ENCODE measurements at regions not wholly inside any gene's neighbourhood (a gene's known extent, or its start where the extent isn't known, plus 50 kb on each side); places are given as distances from the start of the nearest gene placed in this dataset.
"Not testable (repeated sequence)": the region's sequence is repeated elsewhere in the genome, so short reads cannot be mapped to it uniquely, and the experiment has no call there.

DNA sequence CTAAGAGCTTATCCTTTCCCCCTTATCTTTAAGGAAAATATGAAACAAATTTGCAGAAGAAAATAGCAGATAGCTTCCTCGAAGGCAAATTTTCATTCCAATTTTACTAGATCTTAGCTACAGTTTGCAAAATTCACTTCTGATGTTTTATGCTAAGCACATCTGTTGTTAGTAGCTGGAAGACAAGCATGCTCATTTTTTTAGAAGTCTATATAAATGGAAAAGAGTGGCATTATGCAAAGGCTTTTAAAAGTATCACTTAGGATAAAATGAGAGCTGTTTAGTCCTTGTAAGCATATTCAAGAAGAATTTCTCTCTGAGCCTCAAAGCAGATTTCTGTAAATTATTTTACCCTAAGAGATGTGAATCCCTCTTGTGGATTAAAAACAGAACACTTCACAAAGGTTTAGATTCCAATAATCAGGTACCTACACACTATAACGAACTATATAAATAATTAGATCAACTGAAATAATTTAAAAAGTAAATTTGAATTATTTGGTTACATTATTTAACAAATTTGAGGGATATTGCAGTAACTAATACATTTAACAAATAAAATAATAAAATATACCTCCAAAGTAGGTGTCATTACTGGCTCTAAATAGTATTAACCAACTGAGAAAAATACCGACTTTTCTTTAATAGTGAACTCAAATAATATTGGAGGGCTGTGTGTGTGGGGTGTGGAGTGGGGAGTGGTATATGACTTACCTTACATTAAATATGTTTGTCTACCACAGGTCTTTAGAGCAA, 307.1 kb downstream of the SEMA3D start:
- no peak for ATAC-seq
- DNase-seq: no peak

DNA sequence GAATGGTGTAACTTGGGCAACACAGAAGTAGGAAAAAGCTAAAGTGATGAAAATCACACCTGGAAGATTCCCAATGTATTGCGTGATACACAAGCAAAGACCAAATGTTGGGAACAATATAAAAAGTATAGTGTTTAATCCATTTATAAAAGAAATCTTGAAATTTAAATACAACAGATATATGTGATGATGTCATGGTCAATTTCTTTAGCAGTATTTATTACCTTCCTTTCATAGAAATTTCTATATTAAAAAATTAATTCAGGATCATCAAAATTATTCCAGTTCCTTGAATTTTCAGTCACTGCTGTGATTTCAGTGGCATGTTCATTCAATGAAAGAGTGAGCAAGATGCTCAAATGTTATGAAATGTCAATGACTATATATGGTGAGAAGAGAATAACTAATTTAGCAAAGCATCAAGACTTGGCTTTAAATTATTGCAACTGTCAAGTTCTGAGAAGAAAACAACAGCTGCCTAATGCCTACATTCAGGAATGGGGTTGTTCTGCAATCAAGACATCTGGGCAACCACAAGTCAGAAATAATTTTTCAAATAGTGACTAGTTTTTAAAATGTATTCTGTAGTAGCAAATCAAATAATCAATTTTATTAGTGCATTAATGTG, 308.8 kb downstream of the SEMA3D start:
- DNase-seq (no peak), ATAC-seq (no peak)

DNA sequence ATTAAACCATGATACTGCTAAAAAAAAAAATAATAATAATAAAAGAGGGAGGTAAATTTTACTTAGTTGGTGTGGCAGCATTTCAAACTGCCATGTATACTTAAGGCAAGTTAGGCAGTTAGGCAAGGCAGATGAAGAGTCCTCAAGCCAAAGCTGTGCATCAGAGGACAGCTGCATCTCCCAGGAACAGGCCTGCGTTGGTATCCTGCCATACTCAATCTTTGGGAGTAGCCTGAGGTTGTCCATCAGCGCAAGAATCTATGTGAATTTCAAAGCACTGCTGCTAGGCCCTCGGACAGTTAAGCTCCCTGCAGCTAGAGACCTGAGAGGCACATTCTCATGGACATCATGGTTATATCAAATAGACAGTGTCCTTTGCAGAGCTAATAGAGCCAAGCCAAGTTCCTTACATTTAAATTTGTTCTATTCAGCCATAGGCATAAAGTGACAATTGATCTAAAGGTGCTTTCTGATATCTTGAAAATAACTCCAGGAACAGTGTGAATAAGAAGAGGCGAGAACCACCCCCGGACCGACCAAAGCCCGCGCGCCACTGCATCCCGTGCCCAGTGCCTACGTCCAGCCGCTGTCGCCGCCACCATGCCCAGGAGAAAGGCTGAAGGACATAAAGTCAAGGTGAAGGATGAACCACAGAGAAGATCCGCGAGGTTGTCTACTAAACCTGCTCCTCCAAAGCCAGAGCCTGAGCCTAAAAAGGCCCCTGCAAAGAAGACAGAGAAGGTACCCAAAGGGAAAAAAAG, 310.6 kb downstream of the SEMA3D start:
- ATAC-seq (no peak), DNase-seq (no peak)

DNA sequence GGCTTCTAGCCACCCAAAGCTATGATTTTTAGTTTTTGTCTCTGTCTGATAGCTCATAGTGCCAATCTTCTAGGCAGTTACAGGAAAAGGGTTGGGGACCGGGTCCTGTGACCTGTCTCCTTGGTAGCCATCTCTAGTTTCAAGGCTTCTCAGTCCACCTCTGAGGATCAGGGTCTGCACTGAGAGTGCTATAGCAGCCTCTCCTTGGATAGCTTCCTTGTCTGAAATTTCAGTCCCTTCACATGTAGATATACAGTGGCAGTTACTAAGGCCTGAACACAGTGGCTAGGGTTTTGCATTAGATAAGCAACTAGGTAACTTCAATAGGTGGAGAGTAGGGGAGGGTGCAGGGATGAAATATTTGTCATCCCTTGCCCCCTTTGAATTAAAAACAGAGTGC, 321.3 kb downstream of the SEMA3D start:
- DNase-seq (no peak), ATAC-seq (no peak)

DNA sequence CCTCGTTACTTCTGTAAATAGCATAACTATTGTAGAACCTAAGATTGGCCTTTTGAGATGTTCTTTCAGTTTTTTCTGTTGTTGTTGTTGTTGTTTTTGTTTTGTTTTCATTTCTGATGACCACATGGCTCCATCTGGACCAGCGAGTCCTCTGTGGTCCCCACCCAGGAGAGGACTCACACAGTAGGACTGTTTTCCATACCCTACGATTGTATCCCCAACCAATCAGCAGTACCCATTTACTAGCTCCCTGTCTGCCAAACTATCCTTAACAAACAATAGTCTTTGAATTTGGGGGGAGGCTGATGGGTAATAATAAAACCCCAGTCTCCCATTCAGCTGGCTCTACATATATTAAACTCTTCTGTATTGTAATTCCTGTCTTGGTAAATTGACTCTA, 329.5 kb downstream of the SEMA3D start:
- ATAC-seq (no peak), DNase-seq (no peak)

DNA sequence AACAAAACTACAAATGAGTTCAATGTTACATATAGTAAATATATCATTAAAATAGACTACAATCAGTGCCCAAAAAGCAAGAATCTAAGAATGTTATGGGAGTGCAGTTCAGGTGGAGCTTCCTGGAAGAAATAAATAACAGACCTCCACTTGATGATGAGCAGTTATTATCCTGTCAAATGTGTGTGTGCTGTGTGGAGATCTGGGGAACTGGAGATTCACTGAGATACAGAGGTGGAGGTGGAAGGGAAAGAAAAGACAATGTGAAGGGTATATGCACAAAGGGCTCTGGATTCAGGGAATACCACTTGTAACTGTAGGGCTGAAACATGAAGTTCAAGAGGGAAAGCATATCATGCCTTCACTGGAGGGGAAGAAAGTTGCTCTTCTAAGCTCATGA, 331.1 kb downstream of the SEMA3D start:
- no peak for DNase-seq
- no peak for ATAC-seq

DNA sequence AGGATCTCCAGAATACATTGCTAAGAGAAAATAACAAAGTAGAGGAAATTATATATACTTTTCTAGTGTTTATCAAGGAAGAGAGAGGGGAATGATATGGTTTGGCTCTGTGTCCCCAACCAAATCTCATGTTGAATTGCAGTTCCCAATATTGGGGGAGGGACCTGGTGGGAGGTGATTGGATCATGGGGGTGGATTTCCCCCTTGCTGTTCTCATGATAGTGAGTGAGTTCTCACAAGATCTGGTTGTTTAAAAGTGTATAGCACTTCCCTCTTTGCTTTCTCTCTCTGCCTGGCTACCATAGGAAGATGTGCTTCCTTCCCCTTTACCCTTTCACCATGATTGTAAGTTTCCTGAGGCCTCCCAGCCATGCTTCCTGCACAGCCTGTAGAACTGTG, 337.9 kb downstream of the SEMA3D start:
- DNase-seq, ATAC-seq: not testable (repeated sequence)

DNA sequence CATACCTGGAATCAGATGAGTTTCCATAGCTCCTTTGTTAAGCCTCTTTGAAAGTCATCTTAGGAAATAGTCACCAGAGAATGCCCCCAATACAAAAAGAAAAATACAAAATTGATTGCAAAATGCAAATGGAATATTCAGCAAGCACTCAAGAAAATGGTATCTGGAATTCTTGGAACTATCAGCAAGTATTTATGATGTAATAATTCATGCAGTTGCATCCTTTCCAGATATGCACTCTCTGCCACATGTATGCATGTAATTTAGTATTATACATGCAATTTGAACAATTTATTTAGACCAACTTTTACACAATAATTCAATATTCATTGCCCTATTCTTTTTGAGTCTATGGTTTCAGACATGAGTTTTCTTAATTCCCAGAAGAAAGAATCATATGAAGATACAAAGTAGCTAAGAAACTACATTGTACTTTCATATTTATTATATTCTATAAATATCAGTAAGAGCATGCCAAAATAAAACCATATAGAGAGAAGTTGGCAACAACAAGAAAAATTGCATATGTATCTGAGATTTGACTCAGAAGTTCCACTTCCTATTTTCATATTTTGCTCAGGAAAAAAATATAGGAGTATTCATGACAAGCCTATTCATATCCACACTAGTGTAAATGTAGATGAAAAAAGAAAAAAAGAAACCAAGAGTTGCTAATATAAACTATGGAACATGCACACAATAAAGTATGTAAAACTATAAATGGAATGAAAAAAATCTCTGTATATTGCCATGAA, 338.5 kb downstream of the SEMA3D start:
- ATAC-seq (no peak), DNase-seq (no peak)

DNA sequence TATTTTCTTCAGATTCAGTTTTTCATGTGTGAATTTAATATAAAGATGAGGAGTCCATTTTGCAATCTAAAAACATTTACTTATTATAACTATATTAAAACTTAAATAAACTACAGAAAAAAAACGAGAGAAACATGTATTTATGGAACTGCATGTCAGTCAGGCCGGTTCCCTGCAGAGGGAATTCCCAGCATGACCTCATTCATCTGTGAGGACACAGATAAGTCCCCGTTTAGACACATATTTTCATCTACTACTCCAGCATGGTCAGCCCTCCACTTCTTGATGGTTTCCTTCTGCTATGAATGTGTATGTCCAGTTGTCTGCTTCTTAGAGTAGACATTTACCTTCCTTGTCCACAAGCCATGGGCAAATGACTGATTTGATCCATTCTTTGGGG, 339.1 kb downstream of the SEMA3D start:
- DNase-seq (no peak), ATAC-seq (no peak)

DNA sequence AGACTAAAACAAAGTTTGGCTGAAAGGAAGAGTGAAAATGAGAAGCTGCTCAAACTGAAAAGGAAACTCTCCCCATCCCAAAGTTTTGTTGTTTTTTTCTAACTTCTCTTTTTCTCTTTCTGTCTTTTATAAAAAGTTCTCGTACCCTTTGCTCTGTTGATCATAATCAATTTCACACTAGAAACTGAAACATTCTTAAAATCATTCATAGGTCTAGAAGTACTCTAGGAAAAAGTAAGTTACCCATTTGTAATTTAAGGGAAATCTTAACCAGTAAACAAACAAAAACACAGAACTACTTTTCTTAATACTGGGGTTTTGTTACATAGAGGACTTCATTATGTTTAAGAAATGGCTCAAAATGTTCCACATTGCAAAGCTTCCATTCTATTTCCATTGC, 339.8 kb downstream of the SEMA3D start:
- no peak for ATAC-seq
- DNase-seq: no peak

DNA sequence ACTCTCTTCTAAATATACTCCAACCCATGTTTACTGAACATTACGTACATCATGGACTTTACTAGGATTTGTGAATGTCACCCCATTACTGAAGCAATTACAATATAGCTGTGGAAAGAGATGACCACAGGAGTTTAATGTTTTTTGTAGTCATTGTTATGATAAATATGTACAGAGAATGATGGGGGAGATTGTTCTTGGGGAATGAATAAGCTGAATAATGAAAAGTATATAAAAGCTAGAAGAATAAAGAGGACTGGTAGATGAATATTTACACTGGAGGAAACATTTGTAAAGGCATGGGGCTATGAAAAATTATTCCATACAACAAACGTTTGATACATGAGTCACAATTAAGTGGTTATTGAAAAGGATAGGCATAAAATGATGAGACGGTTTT, 340.9 kb downstream of the SEMA3D start:
- ATAC-seq (no peak), DNase-seq (no peak)

DNA sequence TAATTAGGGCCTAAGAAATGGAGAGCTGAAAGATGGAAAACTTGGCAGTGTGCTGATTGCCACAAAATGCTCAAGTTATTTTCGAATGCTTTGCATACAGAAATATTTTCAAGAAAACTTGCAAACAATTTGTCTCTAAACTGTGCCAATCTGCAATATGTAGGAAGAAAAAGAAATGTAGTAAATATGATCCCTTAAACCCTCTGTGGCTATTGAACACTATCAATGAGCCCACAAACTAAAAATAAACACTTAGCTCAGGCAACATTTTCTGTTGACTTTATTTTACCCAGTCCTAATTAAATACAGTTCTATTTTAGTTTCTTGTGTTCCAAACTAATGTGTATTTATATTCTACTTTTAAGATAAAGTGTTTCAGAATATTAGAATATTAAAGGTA, 342.1 kb downstream of the SEMA3D start:
- DNase-seq (no peak), ATAC-seq (no peak)

DNA sequence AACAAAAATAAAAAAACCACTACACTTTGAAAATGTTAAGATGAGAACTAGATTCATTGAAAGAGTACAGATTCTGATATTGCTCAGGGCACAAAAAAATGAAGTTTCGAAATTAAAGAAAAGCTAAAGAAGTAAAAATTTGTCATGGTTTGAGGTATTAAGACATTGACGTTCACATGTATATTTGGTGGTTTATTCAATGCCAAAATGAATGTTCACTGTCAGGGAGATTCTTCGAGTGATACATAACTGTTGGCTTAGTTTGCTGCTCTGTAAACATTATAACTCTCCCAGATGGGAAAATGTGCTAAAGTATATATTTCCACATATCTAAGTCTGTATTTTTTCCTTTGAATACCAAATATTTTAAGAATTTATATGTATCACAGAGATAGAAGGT, 345.0 kb downstream of the SEMA3D start:
- no peak for ATAC-seq

DNA sequence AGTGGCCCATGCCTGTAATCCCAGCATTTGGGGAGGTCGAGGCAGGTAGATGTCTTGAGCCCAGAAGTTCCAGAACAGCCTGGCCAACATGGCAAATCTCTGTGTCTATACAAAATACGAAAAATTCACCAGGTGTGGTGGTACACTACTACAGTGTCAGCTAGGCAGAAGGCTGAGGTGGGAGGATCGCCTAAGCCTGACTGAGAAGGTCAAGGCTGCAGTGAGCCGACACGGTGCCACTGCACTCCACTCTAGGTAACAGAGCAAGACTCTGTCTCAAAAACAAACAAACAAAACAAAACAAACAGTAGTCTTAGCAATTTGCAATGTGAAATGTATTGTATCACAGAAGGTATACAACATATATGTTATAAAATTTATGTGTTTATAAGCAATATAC, 348.0 kb downstream of the SEMA3D start:
- no peak for DNase-seq
- no peak for ATAC-seq

More for the DNA sequence above, 345.0 kb downstream of the SEMA3D start:
- no peak for DNase-seq

DNA sequence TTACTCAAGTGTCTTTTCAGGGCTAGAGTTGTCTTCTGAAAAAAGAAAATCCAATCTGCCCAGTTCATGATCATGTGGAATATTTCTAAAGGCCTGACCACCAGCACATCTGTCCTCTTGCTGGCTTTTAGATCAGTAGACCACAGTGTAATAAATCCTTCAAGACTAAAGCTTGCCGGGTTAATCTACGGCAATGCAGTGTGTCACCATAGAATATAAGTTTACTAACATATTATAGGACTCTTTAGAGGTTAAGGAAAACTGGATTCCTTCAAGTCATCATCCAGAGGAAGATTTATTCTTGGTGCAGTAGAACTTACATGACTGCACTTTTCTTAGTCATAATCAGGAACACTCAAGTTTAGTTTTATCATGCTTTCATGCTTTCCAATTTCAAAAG, 349.5 kb downstream of the SEMA3D start:
- ATAC-seq: no peak

DNA sequence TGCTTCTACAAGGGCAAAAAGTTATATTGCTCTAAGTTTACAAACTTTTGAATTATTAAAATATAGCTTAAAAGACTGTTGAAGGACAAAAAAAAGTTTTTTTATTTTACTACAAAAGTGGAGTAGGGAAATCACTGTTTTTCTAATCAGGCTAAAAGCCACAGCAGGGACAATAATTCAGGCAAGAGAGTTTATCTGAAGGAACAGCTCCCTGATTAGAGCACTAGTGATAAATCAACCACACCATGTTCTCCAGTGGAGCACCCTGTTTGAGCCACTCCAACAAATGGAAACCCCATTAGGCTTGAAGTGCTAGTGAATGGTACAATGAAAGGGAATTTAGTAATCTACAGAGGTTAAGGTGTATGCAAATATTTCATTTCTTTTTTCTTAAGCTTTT, 357.1 kb downstream of the SEMA3D start:
- no peak for DNase-seq
- ATAC-seq: no peak

More for the DNA sequence above, 349.5 kb downstream of the SEMA3D start:
- no peak for DNase-seq

DNA sequence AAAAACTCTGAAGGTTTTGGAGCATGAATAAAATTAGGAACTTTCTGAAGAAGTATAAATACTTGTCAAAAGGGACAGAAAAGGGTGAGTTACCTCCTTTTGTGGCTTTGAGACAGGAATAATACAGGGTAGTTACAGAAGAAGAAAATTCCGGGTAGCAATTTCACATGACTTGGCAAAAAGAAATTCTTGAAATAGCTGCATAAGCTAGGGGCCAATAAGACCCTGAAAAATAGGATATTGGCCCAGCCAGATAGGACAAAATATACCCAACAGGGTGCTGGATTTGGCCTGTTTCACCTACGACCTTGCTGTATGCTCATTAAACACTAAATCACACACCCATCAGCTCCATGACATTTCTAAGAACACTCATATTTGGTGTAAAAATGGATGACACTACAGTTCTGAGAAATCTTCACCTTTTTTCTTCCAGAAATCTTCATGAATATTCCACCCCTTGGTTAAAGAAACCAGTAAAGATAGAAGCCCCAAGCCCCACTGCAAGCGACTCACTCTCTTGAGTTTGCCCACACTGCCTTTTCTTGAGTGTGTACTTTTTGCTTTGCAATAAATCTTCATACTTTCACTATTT, 362.7 kb downstream of the SEMA3D start:
- DNase-seq (no peak), ATAC-seq (no peak)

DNA sequence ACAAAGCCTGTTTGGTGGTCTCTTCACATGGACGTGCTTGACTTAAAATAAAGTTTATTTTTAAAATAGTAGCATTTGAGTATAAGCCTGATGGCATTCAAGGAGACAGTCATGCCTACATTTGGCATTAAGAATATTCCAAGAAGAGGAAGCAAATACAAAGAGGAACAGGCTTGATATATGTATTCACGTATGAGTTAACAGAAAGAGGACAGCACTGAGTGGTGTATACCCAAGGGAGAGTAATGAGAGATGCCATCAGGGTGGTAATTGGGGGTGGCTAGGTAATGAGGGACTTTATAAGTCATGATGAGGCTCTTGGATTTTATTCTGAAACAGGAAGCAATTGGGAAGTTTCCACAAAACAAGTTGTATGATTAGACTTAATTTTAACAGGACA, 363.3 kb downstream of the SEMA3D start:
- DNase-seq: no peak
- no peak for ATAC-seq

DNA sequence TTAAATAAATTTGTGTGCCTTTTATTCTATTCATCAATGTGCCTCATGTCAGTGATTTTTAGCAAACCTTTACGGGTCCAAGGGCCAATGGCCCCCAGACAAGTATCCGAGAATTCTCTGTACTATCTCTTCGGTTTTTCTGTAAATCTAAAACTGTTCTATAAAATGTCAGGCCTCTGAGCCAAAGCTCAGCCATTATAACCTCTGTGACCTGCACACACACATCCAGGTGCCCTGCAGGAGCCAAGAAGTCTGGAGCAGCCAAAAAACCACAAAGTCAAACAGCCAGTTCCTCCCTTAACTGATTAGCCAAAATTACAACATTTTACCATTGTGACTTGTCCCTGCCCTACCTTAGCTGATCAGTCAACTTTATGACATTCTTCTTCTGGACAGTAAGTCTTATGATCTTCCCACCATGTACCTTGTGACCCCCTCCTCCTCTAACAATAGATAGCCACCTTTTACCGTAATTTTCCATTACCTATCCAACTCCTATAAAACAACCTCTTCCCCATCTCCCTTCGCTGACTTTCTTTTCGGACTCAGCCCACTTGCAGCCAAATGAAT, 363.8 kb downstream of the SEMA3D start:
- DNase-seq (no peak), ATAC-seq (no peak)

DNA sequence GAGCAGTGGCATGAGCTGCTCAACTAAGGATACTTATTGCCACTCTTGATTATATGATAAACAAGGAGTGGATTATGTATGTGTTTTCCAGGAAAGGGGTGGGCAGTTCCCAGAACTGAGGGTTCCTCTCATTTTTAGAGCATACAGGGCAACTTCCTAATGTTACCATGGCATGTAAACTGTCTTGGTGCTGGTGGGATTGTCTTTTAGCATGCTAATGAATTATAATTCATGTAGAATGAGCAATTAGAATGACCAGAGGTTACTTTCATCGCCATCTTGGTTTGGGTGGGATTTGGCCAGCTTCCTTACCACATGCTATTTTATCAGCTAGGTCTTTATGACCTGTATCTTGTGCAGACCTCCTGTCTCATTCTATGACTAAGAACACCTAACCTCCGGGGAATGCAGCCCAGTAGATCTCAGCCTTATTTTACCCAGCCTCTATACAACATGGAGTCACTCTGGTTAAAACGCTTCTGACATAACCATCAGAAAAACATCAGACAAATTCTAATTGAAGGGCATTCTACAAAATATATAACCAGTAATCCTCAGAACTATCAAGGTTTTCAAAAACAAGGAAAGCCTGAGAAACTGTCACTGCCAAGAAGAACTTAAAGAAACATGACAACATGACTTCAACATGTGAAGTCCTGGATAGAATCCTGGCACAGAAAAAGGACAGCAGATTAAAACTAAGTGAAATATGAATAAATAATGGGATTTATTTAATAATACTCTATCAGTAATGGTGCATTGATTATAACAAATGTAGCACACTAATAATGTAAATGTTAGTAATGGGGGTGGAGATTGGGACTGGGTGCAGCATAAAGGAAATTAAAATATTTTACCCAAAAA, 365.0 kb downstream of the SEMA3D start:
- no peak for DNase-seq

DNA sequence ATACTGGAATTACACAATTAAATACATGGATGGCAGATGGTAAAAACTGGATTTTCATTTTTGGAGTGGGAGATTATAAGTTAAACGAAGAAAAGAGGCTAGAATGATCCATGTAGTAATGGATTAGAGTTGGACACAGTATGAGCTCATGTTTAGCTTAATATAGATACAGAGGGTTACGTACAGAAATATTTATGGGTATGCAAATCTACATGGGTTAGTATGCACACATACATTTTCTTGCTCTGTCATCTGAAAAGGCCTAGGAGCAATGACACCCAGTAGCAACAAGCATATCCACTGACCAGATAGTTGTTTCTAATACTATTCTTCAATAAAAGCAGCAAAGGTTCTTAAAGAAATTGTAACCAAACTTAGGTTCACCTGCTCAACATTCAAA, 366.4 kb downstream of the SEMA3D start:
- DNase-seq (no peak), ATAC-seq (no peak)

More for the DNA sequence above, 365.0 kb downstream of the SEMA3D start:
- ATAC-seq: no peak

Measured in stimulated activated naive CD8-positive, alpha-beta T cell treated with anti-CD3 and anti-CD28 coated beads, Interleukin-15, Interleukin-2, amounts not matched to agents 100 U/mL and 50 U/mL, for 24 hours (primary cell).